ENCODE measurements at regions not wholly inside any gene's neighbourhood (a gene's known extent, or its start where the extent isn't known, plus 50 kb on each side); places are given as distances from the start of the nearest gene placed in this dataset.
"Not testable (repeated sequence)": the region's sequence is repeated elsewhere in the genome, so short reads cannot be mapped to it uniquely, and the experiment has no call there.

DNA sequence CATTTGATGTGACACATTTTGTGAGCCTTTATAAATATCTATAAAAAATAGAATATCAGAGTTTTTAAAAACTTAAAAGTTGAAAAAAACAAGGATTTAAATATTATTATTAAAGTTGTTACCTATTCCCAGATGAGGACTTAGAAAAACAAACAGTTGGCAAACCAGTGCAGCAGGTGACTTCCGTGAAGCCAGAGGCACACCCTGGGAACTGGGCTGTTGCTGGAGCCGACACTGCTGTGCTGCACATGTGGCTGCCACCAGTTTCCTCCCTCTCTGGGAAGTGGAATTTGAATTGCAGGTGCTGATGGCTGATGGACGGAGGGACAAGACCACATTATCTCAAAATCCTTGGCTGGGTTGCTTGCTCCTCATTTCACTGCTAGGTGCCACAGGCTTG, 442.4 kb upstream of the NPAP1 start:
- not testable (repeated sequence) for H3K27me3 ChIP-seq (ENCODE audit: control insufficient read depth in 2 of 2, insufficient read depth in 1 of 2, low read length in 1 of 2); DNase-seq (ENCODE audit: low read depth in 6 of 9, low spot score in 9 of 9)
- WGBS, result 75% methylated on average over 3 of the region's 3 CpGs

DNA sequence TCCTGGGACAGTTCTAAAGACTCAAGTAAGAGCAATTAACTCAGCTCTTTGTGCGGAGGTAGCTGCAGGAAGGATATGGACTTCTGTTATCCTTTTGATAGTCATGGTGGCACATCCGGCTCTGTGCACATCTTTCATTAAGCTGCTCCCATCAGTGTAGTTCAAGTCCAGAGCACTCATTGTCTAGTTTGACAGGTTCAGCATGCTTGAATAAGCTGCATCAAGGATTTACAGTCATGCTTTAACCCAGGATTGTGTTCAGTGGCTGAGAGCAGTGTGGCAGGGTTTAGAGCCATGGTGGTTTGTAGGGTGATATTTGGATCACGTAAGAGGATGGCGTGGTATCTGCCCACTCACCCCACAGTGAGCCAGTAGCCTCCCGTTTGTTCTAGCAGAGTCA, 435.0 kb upstream of the NPAP1 start:
- DNase-seq (ENCODE audit: low read depth in 6 of 9, low spot score in 9 of 9); H3K27me3 ChIP-seq (ENCODE audit: control insufficient read depth in 2 of 2, insufficient read depth in 1 of 2, low read length in 1 of 2); H3K4me1 ChIP-seq (ENCODE audit: control insufficient read depth in 2 of 2, insufficient read depth in 2 of 2, low read length in 2 of 2); H3K9me3 ChIP-seq (ENCODE audit: control insufficient read depth in 2 of 2, insufficient read depth in 1 of 2, low read length in 1 of 2); H3K27ac ChIP-seq (ENCODE audit: low read depth in 1 of 2, low read length in 1 of 2); H3K4me3 ChIP-seq (ENCODE audit: low read length in 2 of 2); H3K36me3 ChIP-seq (ENCODE audit: control insufficient read depth in 2 of 2, insufficient read depth in 2 of 2, low read length in 1 of 2): not testable (repeated sequence)
- 85% methylated on average over 5 of the region's 5 CpGs for WGBS

More for the DNA sequence above, 442.4 kb upstream of the NPAP1 start:
- H3K27ac ChIP-seq (ENCODE audit: low read depth in 1 of 2, low read length in 1 of 2); H3K4me3 ChIP-seq (ENCODE audit: low read length in 2 of 2); H3K36me3 ChIP-seq (ENCODE audit: control insufficient read depth in 2 of 2, insufficient read depth in 2 of 2, low read length in 1 of 2); H3K4me1 ChIP-seq (ENCODE audit: control insufficient read depth in 2 of 2, insufficient read depth in 2 of 2, low read length in 2 of 2); H3K9me3 ChIP-seq (ENCODE audit: control insufficient read depth in 2 of 2, insufficient read depth in 1 of 2, low read length in 1 of 2): not testable (repeated sequence)

DNA sequence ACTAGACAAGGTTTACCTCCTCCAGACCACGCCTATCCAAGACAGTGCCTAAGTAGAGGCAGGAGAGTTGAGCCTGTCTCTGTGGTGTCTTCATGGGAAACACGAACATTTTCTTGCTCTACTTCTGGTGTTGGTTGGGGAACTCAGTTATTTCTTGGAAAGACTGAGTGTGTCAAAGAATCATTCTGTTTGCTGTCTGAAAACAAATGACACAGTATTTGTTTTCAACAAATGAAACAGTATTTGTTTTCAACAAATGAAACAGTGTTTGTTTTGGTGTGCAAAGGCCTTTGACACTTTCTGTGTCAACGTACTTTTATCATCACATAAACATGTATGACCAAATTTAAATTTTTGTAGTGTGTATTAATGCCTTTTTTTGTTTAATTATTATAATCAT, 416.5 kb upstream of the NPAP1 start:
- not testable (repeated sequence) for H3K4me1 ChIP-seq (ENCODE audit: control insufficient read depth in 2 of 2, insufficient read depth in 2 of 2, low read length in 2 of 2); H3K36me3 ChIP-seq (ENCODE audit: control insufficient read depth in 2 of 2, insufficient read depth in 2 of 2, low read length in 1 of 2); H3K27me3 ChIP-seq (ENCODE audit: control insufficient read depth in 2 of 2, insufficient read depth in 1 of 2, low read length in 1 of 2); H3K27ac ChIP-seq (ENCODE audit: low read depth in 1 of 2, low read length in 1 of 2); H3K9me3 ChIP-seq (ENCODE audit: control insufficient read depth in 2 of 2, insufficient read depth in 1 of 2, low read length in 1 of 2); DNase-seq (ENCODE audit: low read depth in 6 of 9, low spot score in 9 of 9); H3K4me3 ChIP-seq (ENCODE audit: low read length in 2 of 2)
- 66% methylated on average over 3 of the region's 3 CpGs for WGBS

GRCh38 chr15:24260407-24260806, 415.2 kb upstream of the NPAP1 start:
- not testable (repeated sequence) for H3K9me3 ChIP-seq (ENCODE audit: control insufficient read depth in 2 of 2, insufficient read depth in 1 of 2, low read length in 1 of 2); H3K27me3 ChIP-seq (ENCODE audit: control insufficient read depth in 2 of 2, insufficient read depth in 1 of 2, low read length in 1 of 2); DNase-seq (ENCODE audit: low read depth in 6 of 9, low spot score in 9 of 9); H3K27ac ChIP-seq (ENCODE audit: low read depth in 1 of 2, low read length in 1 of 2); H3K4me1 ChIP-seq (ENCODE audit: control insufficient read depth in 2 of 2, insufficient read depth in 2 of 2, low read length in 2 of 2); H3K4me3 ChIP-seq (ENCODE audit: low read length in 2 of 2); H3K36me3 ChIP-seq (ENCODE audit: control insufficient read depth in 2 of 2, insufficient read depth in 2 of 2, low read length in 1 of 2)
- WGBS, result 78% methylated on average over 10 of the region's 10 CpGs

DNA sequence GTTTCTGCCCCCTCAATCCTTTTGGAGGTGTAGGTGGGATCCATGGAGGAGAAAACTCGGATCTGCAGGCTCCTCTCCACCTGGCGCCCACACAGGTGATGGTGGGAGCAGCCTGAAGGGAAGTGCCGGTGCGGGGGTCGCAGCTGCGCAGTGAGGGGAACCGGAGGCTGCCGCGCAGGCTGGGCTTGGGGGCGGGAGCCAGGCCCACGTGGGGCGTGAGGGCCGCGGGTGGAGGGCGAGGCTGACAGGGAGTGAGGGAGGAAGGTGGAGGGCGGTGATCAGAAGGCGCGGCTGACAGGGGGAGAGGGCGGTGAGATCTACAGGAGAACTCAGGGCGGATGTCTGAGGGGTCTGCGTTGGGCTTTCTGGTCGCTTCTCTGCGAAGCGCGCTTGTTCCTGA, 414.7 kb upstream of the NPAP1 start:
- WGBS, result 43% methylated on average over 12 of the region's 25 CpGs
- H3K27ac ChIP-seq (ENCODE audit: low read depth in 1 of 2, low read length in 1 of 2); H3K4me3 ChIP-seq (ENCODE audit: low read length in 2 of 2); H3K27me3 ChIP-seq (ENCODE audit: control insufficient read depth in 2 of 2, insufficient read depth in 1 of 2, low read length in 1 of 2); H3K4me1 ChIP-seq (ENCODE audit: control insufficient read depth in 2 of 2, insufficient read depth in 2 of 2, low read length in 2 of 2); DNase-seq (ENCODE audit: low read depth in 6 of 9, low spot score in 9 of 9); H3K36me3 ChIP-seq (ENCODE audit: control insufficient read depth in 2 of 2, insufficient read depth in 2 of 2, low read length in 1 of 2); H3K9me3 ChIP-seq (ENCODE audit: control insufficient read depth in 2 of 2, insufficient read depth in 1 of 2, low read length in 1 of 2): not testable (repeated sequence)

DNA sequence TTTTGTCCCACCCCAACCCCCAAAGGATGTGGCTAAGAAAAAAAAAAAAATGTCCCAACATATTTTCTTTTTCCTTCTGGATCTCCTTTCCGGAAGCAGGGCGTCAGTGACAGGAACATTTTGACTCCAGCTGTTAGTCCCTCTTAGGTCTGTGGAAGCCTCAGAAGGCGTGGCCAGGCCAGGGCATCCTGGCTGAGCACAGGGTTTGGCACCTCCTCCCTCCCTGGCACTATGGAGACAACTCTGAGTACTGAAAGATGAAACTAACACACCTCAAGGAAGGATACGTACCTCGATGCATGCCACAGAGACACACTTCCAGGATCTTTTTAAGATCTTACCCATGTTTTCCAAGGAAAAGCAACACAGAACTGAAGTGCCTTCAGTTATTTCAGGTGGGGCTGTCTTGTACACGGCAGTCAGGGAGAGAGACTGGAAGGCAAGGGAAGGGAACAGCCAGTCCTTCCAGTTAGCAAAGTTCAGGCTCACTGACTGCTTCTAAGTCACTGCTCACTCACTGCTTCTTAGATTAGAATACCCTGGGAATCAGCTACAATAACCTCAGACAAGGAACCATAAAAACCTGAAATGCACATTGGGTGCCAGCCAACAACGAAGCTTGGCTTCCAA, 406.9 kb upstream of the NPAP1 start:
- H3K4me3 ChIP-seq (ENCODE audit: low read length in 2 of 2); H3K27ac ChIP-seq (ENCODE audit: low read depth in 1 of 2, low read length in 1 of 2); H3K4me1 ChIP-seq (ENCODE audit: control insufficient read depth in 2 of 2, insufficient read depth in 2 of 2, low read length in 2 of 2); H3K36me3 ChIP-seq (ENCODE audit: control insufficient read depth in 2 of 2, insufficient read depth in 2 of 2, low read length in 1 of 2); H3K9me3 ChIP-seq (ENCODE audit: control insufficient read depth in 2 of 2, insufficient read depth in 1 of 2, low read length in 1 of 2); H3K27me3 ChIP-seq (ENCODE audit: control insufficient read depth in 2 of 2, insufficient read depth in 1 of 2, low read length in 1 of 2); DNase-seq (ENCODE audit: low read depth in 6 of 9, low spot score in 9 of 9): not testable (repeated sequence)
- 77% methylated on average over 7 of the region's 7 CpGs for WGBS

DNA sequence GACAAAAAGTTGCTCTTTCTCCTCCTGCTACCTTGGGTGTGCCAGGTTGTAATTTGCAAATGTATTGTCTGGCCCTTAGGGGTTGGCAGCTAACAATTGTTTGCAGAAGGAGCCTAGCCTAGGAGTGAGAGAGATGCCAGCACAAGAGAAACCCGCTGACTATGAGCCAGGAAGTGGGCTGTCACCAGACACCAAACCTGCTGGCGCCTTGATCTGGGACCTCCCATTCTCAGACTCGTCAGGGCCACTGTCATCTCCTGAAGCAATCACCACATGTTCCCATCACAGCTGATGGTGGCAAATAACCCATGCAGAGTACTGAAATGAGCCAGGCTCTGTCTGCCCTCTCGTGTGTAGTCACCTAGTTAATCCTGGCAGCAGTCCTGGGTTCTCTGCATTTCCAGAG, 406.4 kb upstream of the NPAP1 start:
- Histone ChIP-seq H3K4me1 (ENCODE audit: control insufficient read depth in 2 of 2, insufficient read depth in 2 of 2, low read length in 2 of 2) (no peaks in the 10 kb centered on the region), H3K9me3 (ENCODE audit: control insufficient read depth in 2 of 2, insufficient read depth in 1 of 2, low read length in 1 of 2) (no peaks in the 10 kb centered on the region), H3K27me3 (ENCODE audit: control insufficient read depth in 2 of 2, insufficient read depth in 1 of 2, low read length in 1 of 2) (no peaks in the 10 kb centered on the region), H3K27ac (ENCODE audit: low read depth in 1 of 2, low read length in 1 of 2) (no peak overlapping the region), H3K4me3 (ENCODE audit: low read length in 2 of 2) (no peak overlapping the region), H3K36me3 (ENCODE audit: control insufficient read depth in 2 of 2, insufficient read depth in 2 of 2, low read length in 1 of 2) (no peaks in the 10 kb centered on the region)
- 59% methylated on average over 4 of the region's 4 CpGs for WGBS
- DNase-seq (ENCODE audit: low read depth in 6 of 9, low spot score in 9 of 9), result peak in 1 of 9 donors; percentile 0

DNA sequence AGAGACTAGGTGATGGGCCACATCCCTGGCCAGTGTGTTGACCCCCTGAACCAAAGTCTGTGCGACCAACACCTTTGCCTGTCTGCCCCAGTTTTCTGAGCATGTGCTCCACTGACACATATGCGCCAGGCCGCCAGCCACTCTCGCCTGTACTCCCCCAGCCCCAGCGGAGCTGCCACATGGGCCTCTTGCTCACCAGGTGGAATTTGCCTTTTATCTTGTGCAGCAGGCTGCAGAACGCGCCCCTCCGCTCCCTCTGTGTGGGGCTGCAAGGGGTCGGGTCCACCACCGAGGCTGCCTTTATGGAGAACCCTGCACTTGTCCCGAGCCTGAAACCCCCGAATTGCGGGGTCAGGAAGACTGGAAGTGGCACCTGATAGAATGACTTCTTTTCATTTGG, 405.7 kb upstream of the NPAP1 start:
- no peak for DNase-seq (ENCODE audit: low read depth in 6 of 9, low spot score in 9 of 9)
- H3K27ac ChIP-seq (ENCODE audit: low read depth in 1 of 2, low read length in 1 of 2), result no peak overlapping the region
- H3K4me1 ChIP-seq (ENCODE audit: control insufficient read depth in 2 of 2, insufficient read depth in 2 of 2, low read length in 2 of 2), result no peaks in the 10 kb centered on the region
- H3K27me3 ChIP-seq (ENCODE audit: control insufficient read depth in 2 of 2, insufficient read depth in 1 of 2, low read length in 1 of 2), result no peaks in the 10 kb centered on the region
- WGBS, result 93% methylated on average over 13 of the region's 13 CpGs
- no peaks in the 10 kb centered on the region for H3K36me3 ChIP-seq (ENCODE audit: control insufficient read depth in 2 of 2, insufficient read depth in 2 of 2, low read length in 1 of 2)
- no peaks in the 10 kb centered on the region for H3K9me3 ChIP-seq (ENCODE audit: control insufficient read depth in 2 of 2, insufficient read depth in 1 of 2, low read length in 1 of 2)
- H3K4me3 ChIP-seq (ENCODE audit: low read length in 2 of 2), result no peak overlapping the region

GRCh38 chr15:24271496-24272244, 403.9 kb upstream of the NPAP1 start:
- not testable (repeated sequence) for H3K27me3 ChIP-seq (ENCODE audit: control insufficient read depth in 2 of 2, insufficient read depth in 1 of 2, low read length in 1 of 2); H3K4me1 ChIP-seq (ENCODE audit: control insufficient read depth in 2 of 2, insufficient read depth in 2 of 2, low read length in 2 of 2); H3K36me3 ChIP-seq (ENCODE audit: control insufficient read depth in 2 of 2, insufficient read depth in 2 of 2, low read length in 1 of 2); H3K9me3 ChIP-seq (ENCODE audit: control insufficient read depth in 2 of 2, insufficient read depth in 1 of 2, low read length in 1 of 2); H3K4me3 ChIP-seq (ENCODE audit: low read length in 2 of 2); DNase-seq (ENCODE audit: low read depth in 6 of 9, low spot score in 9 of 9); H3K27ac ChIP-seq (ENCODE audit: low read depth in 1 of 2, low read length in 1 of 2)
- 75% methylated on average over 5 of the region's 5 CpGs for WGBS
